GM19099 (cell line): ENCODE measurements at regions not wholly inside any gene's neighbourhood (a gene's known extent, or its start where the extent isn't known, plus 50 kb on each side); places are given as distances from the start of the nearest gene placed in this dataset.

Source experiments
- POLR2A ChIP-seq: IDR thresholded peaks from 3 replicates; pipeline ENCODE4 v1.6.1; 2011; ENCODE audit warnings: low read depth; ENCODE audit not compliant: insufficient read length; ENCODE audit errors: extremely low read depth

DNA sequence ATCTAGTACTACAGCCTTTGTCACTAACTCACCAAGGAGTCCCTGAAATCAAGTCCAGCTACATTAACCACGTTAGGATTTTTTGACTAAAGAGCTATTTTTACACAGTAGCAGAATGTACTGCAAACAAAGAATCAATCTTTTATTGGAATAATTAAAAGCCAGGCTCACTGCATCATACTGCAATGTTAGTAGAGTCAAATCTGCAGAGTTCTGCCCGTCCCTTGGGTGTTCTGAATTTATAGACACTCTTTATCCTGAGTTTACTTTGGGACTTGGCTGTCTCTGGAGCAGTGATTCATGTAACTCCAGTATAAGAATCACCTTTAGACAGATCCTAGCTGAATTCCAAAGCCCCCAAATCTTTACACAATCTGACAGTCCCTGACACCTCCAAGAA, 127.9 kb upstream of the THSD7B start:
- no peak for TF ChIP-seq POLR2A

- TF ChIP-seq POLR2A: no peak
These were observed 136.9 kb upstream of the THSD7B start for GRCh38 chr2:136628490-136628889.

- TF ChIP-seq POLR2A: no peak
These were observed 152.2 kb upstream of the THSD7B start for GRCh38 chr2:136613096-136613495.

- TF ChIP-seq POLR2A: no peak
These were observed 153.3 kb upstream of the THSD7B start for GRCh38 chr2:136612079-136612478.

DNA sequence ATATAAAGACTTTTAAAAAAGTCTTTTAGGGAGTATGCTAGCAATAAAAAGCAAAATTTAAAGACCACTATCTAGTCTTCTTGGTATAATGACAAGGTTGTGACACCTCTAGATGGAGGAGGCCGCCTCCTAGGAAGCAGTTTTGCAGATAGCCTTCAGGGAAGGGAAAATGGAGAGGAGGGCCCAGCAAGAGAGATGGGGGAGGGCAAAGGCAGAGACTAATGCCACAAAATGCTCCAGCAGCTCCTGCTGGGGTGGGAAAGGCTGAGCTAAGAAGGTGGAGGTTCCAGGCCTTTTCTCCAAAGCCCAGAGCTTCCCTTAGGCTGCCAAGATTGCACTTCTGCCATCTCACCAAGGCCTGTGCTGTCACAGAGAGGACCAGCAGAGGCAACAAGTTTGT, 153.9 kb upstream of the THSD7B start:
- TF ChIP-seq POLR2A: no peak

GRCh38 chr2:136582628-136583205, 182.6 kb upstream of the THSD7B start:
- no peak for TF ChIP-seq POLR2A

GRCh38 chr2:136572335-136572734, 193.0 kb upstream of the THSD7B start:
- TF ChIP-seq POLR2A: no peak

GRCh38 chr2:136557203-136557602, 208.1 kb upstream of the THSD7B start:
- no peak for TF ChIP-seq POLR2A

GRCh38 chr2:136550181-136550580, 215.2 kb upstream of the THSD7B start:
- TF ChIP-seq POLR2A: no peak

DNA sequence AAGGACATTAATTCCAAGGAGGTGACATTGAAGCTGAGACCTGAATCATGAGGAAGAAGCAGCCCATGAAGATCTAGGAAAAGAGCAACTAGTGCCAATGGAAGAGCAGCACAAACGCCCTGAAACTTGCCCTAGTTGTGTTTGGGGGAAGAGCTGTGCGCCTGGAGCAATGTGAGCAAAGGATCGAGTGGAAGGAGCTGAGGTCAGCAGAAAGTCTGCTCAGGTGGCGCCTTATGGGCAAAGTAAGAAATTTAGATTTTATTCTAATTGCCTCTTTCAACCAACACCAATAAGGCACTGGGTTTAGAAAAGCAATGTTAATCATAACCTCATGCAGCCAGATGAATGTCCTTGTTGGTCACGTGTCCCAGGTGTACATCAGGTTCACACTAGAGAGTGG, 226.0 kb upstream of the THSD7B start:
- no peak for TF ChIP-seq POLR2A

- no peak for TF ChIP-seq POLR2A
These were observed 226.9 kb upstream of the THSD7B start for GRCh38 chr2:136538489-136538888.

- TF ChIP-seq POLR2A: no peak
These were observed 230.5 kb upstream of the THSD7B start for GRCh38 chr2:136534811-136535210.

DNA sequence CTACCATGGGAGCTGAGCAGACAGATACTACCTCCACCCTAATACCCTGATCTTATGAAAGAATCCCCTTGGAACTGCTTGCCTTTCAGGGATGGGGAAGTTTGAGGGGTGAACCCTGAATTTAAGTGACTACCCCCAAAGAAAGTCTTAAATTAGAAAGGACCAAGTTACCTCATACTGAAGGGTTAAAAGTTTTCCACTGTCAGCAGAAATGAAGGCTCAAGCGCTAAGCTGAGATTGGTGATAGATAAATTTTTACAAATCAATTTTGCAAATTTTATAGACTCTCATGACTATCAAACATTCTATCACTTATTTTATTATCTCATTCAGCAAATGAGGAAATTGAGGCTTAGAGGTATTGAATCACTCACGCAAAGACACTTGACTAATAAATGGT, 233.2 kb upstream of the THSD7B start:
- no peak for TF ChIP-seq POLR2A

GRCh38 chr2:136531731-136532130, 233.6 kb upstream of the THSD7B start:
- TF ChIP-seq POLR2A: no peak

- TF ChIP-seq POLR2A: no peak
These were observed 235.2 kb upstream of the THSD7B start for GRCh38 chr2:136530146-136530545.

GRCh38 chr2:136527560-136527959, 237.8 kb upstream of the THSD7B start:
- TF ChIP-seq POLR2A: no peak

- no peak for TF ChIP-seq POLR2A
These were observed 242.6 kb upstream of the THSD7B start for GRCh38 chr2:136522724-136523123.
